Uterus (tissue), 2 donors: ENCODE measurements at regions not wholly inside any gene's neighbourhood (a gene's known extent, or its start where the extent isn't known, plus 50 kb on each side); places are given as distances from the start of the nearest gene placed in this dataset.

Source experiments
- POLR2A ChIP-seq, 2 donors: fragments of 450-650 bp; IDR thresholded peaks; one replicate each; pipeline ENCODE4 v1.6.1; 2016; ENCODE audit warnings: antibody characterized with exemption in 2 of 2, mild to moderate bottlenecking in 1 of 2, moderate library complexity in 1 of 2
- TF ChIP-seq, protein P1 (sequence below), 4 experiments: fragments of 200-600 bp in 2 of 4; fragments of 450-650 bp in 2 of 4; sonication (generic) in 2 of 4; IDR thresholded peaks; one replicate each; pipeline ENCODE4 v1.5.1; 2016 to 2019; ENCODE audit warnings: antibody characterized with exemption in 4 of 4, mild to moderate bottlenecking in 2 of 4, moderate library complexity in 1 of 4

DNA sequence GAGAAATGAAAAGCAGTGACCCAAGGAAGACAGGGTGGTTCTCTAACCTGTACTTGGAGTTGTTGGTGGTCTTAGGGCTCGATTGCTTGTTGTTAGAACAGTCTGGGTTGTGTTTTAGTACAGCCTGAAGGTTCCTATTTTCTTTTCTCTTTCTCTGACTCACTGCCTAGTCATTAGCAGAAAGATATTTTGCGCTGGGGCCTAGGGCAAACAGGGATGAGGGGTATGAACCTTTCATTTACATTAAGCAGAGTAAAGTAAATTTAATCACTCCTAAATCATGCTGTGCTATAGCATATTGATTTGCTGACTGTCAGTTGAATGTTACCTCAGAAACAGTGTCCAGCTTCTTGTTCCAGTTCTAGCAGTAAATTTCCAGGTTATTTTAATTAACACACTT lies 197.2 kb downstream of the RWDD3 start:
- TF ChIP-seq, protein P1, sequence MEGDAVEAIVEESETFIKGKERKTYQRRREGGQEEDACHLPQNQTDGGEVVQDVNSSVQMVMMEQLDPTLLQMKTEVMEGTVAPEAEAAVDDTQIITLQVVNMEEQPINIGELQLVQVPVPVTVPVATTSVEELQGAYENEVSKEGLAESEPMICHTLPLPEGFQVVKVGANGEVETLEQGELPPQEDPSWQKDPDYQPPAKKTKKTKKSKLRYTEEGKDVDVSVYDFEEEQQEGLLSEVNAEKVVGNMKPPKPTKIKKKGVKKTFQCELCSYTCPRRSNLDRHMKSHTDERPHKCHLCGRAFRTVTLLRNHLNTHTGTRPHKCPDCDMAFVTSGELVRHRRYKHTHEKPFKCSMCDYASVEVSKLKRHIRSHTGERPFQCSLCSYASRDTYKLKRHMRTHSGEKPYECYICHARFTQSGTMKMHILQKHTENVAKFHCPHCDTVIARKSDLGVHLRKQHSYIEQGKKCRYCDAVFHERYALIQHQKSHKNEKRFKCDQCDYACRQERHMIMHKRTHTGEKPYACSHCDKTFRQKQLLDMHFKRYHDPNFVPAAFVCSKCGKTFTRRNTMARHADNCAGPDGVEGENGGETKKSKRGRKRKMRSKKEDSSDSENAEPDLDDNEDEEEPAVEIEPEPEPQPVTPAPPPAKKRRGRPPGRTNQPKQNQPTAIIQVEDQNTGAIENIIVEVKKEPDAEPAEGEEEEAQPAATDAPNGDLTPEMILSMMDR (IDR thresholded peaks at IDR 0.05), result no peak
- TF ChIP-seq POLR2A (IDR thresholded peaks at IDR 0.05), result no peak
